ENCODE measurements at regions not wholly inside any gene's neighbourhood (a gene's known extent, or its start where the extent isn't known, plus 50 kb on each side); places are given as distances from the start of the nearest gene placed in this dataset.

DNA sequence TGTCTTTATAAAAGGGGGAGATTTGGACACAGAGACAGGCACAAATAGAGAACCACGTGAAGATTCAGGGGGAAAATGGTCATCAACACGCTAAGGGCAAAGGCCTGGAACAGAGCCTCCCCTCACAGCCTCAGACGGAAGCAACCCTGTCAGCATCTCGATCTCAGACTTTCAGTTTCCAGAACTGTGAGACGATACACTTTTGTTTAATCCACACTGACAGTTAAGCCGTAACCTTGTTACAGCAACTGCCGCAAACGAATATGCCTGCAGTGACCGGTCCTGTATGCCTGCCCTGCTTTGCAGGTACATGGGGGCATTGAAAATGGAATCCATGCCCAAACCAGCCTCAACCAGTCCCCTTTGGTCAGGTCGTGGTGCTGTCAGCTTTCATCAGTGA, 139.5 kb downstream of the ATPSCKMT start:
- TF ChIP-seq ZNF501 (tag by site-specific recombination; IDR thresholded peaks at IDR 0.05), result no peak
- no peak for TF ChIP-seq ZNF600 (tag by site-specific recombination; IDR thresholded peaks at IDR 0.05)
- no peak for TF ChIP-seq GLI4 (tag by site-specific recombination; IDR thresholded peaks at IDR 0.05)
- TF ChIP-seq, protein P1, sequence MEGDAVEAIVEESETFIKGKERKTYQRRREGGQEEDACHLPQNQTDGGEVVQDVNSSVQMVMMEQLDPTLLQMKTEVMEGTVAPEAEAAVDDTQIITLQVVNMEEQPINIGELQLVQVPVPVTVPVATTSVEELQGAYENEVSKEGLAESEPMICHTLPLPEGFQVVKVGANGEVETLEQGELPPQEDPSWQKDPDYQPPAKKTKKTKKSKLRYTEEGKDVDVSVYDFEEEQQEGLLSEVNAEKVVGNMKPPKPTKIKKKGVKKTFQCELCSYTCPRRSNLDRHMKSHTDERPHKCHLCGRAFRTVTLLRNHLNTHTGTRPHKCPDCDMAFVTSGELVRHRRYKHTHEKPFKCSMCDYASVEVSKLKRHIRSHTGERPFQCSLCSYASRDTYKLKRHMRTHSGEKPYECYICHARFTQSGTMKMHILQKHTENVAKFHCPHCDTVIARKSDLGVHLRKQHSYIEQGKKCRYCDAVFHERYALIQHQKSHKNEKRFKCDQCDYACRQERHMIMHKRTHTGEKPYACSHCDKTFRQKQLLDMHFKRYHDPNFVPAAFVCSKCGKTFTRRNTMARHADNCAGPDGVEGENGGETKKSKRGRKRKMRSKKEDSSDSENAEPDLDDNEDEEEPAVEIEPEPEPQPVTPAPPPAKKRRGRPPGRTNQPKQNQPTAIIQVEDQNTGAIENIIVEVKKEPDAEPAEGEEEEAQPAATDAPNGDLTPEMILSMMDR (tag by site-specific recombination; IDR thresholded peaks at IDR 0.05), result no peak
- TF ChIP-seq ZNF530 (tag by site-specific recombination; IDR thresholded peaks at IDR 0.05; ENCODE audit: low read depth), result no peak
- no peak for TF ChIP-seq ZNF707 (tag by site-specific recombination; IDR thresholded peaks at IDR 0.05)
- TF ChIP-seq, protein P2, sequence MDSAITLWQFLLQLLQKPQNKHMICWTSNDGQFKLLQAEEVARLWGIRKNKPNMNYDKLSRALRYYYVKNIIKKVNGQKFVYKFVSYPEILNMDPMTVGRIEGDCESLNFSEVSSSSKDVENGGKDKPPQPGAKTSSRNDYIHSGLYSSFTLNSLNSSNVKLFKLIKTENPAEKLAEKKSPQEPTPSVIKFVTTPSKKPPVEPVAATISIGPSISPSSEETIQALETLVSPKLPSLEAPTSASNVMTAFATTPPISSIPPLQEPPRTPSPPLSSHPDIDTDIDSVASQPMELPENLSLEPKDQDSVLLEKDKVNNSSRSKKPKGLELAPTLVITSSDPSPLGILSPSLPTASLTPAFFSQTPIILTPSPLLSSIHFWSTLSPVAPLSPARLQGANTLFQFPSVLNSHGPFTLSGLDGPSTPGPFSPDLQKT (IDR thresholded peaks at IDR 0.05; ENCODE audit: borderline replicate concordance, low read depth, low read length), result no peak
- no peak for TF ChIP-seq ZNF24 (tag by site-specific recombination; IDR thresholded peaks at IDR 0.05)
- TF ChIP-seq ZNF121 (tag by site-specific recombination; IDR thresholded peaks at IDR 0.05), result no peak
- no peak for TF ChIP-seq ZNF10 (tag by site-specific recombination; IDR thresholded peaks at IDR 0.05)
- no peak for TF ChIP-seq ZBTB1 (tag by site-specific recombination; IDR thresholded peaks at IDR 0.05)

Measured in HEK293 (cell line).